GM12878 (cell line): ENCODE measurements at regions not wholly inside any gene's neighbourhood (a gene's known extent, or its start where the extent isn't known, plus 50 kb on each side); places are given as distances from the start of the nearest gene placed in this dataset.

ENCODE experiments used
- ATAC-seq: fragments of 200-7000 bp; cut with Tn5 transposase; 3 replicates; pipeline ENCODE4 v1.9.1; 2020; ENCODE audit warnings: mild to moderate bottlenecking, moderate library complexity
- BruUV-seq: library from RNA; stranded (reverse); fragments of 400-500 nt; replicated peaks from 2 replicates; lab custom pipeline; 2021; lab: Mats Ljungman, UMichigan
- CTCF ChIA-PET: fragments of 300-600 bp; sonication (Branson Sonifier 250); formaldehyde crosslinking; extraction: SDS; loops from one replicate; lab custom pipeline; 2021; ENCODE audit warnings: inconsistent platforms; lab: Yijun Ruan, JAX
- POLR2A ChIA-PET: fragments of 350-600 bp; formaldehyde crosslinking; extraction: SDS; loops from one replicate; lab custom pipeline; 2021; ENCODE audit warnings: inconsistent platforms; lab: Charles Lee
- RAD21 ChIA-PET: fragments of 300-600 bp; sonication (Branson Sonifier 250); formaldehyde crosslinking; loops from one replicate; lab custom pipeline; 2023; ENCODE audit warnings: antibody characterized with exemption; ENCODE audit not compliant: unreplicated experiment; lab: Charles Lee
- SMC1A ChIA-PET: fragments of 300-600 bp; sonication (Branson Sonifier 250); formaldehyde crosslinking; loops from one replicate; lab custom pipeline; 2023; ENCODE audit not compliant: unreplicated experiment, uncharacterized antibody; lab: Charles Lee
- DNase-seq: peaks from one replicate; pipeline ENCODE4 v3.0.0-alpha.2; 2011; ENCODE audit warnings: low read depth, low spot score
- FAIRE-seq: peaks from 3 replicates; lab custom pipeline; 2011; peaks lifted over from hg19 to GRCh38; lab: Jason Lieb, UNC
- H2AFZ ChIP-seq: 2 replicates; pipeline ENCODE4 v1.6.0; 2011; ENCODE audit warnings: low read depth, low read length, control low read depth; ENCODE audit not compliant: control insufficient read depth
- H3K27ac ChIP-seq: 2 replicates; pipeline ENCODE4 v1.5.1; 2011; ENCODE audit warnings: control low read depth; ENCODE audit not compliant: control insufficient read depth, insufficient read depth
- H3K27me3 ChIP-seq, 2 experiments: replicated peaks in 1 of 2; 2 replicates each; pipeline versions ENCODE4 v1.6.0 to v1.6.1; 2011; ENCODE audit warnings: low read length in 1 of 2; ENCODE audit not compliant: control insufficient read depth in 2 of 2, insufficient read depth in 2 of 2
- H3K36me3 ChIP-seq, 2 experiments: 2 replicates each; pipeline ENCODE4 v1.5.1; 2011; ENCODE audit warnings: low read length in 1 of 2; ENCODE audit not compliant: control insufficient read depth in 2 of 2, insufficient read depth in 2 of 2
- H3K4me1 ChIP-seq: 2 replicates; pipeline ENCODE4 v1.6.1; 2011; ENCODE audit warnings: mild to moderate bottlenecking, low read length, moderate library complexity, mixed read lengths; ENCODE audit not compliant: control insufficient read depth, insufficient read depth
- H3K4me2 ChIP-seq: 2 replicates; pipeline ENCODE4 v1.6.0; 2011; ENCODE audit warnings: control low read depth; ENCODE audit not compliant: control insufficient read depth, insufficient read depth
- H3K4me3 ChIP-seq: fragments of 200-600 bp; sonication (generic); 2 replicates; pipeline ENCODE4 v1.5.1; 2016
- H3K79me2 ChIP-seq: 2 replicates; pipeline ENCODE4 v1.6.0; 2011; ENCODE audit warnings: low read length; ENCODE audit not compliant: control insufficient read depth, insufficient read depth
- H3K9ac ChIP-seq: 2 replicates; pipeline ENCODE4 v1.8.0; 2011; ENCODE audit warnings: low read length, control low read depth, mixed read lengths; ENCODE audit not compliant: control insufficient read depth, insufficient read depth
- H3K9me3 ChIP-seq: replicated peaks from 3 replicates; pipeline ENCODE4 v1.5.1; 2011; ENCODE audit warnings: mild to moderate bottlenecking, low read length; ENCODE audit not compliant: control insufficient read depth, insufficient read depth
- H4K20me1 ChIP-seq: 2 replicates; pipeline ENCODE4 v1.6.0; 2011; ENCODE audit not compliant: control insufficient read depth, insufficient read depth
- ASH2L ChIP-seq: fragments of 300-600, 200-600 bp; sonication (generic); IDR thresholded peaks from 2 replicates; pipeline ENCODE4 v1.6.1; 2017; ENCODE audit warnings: low read depth, mild to moderate bottlenecking, borderline replicate concordance
- CHD4 ChIP-seq: fragments of 200-600 bp; sonication (generic); IDR thresholded peaks from 2 replicates; pipeline ENCODE4 v1.6.1; 2016; ENCODE audit warnings: mild to moderate bottlenecking
- ESRRA ChIP-seq: IDR thresholded peaks from 2 replicates; pipeline ENCODE4 v1.6.1; 2012; ENCODE audit warnings: mild to moderate bottlenecking, low read length, improper control_type of control experiment
- JUND ChIP-seq: IDR thresholded peaks from 2 replicates; pipeline ENCODE4 v1.6.1; 2012; ENCODE audit warnings: low read depth, mild to moderate bottlenecking, low read length, improper control_type of control experiment, moderate library complexity
- KDM1A ChIP-seq: fragments of 200-600 bp; sonication (generic); IDR thresholded peaks from 2 replicates; pipeline ENCODE4 v1.6.1; 2016; ENCODE audit warnings: borderline replicate concordance
- MEF2A ChIP-seq: IDR thresholded peaks from 2 replicates; pipeline ENCODE4 v1.6.1; 2011; ENCODE audit warnings: low read depth, mild to moderate bottlenecking, low read length, moderate library complexity; ENCODE audit not compliant: insufficient read depth
- NBN ChIP-seq: fragments of 450-650 bp; IDR thresholded peaks from 2 replicates; pipeline ENCODE4 v1.6.1; 2016
- PRDM15 ChIP-seq: fragments of 450-650 bp; formaldehyde crosslinking; IDR thresholded peaks from 2 replicates; pipeline ENCODE4 v1.4.0; 2020; ENCODE audit warnings: mild to moderate bottlenecking, moderate library complexity
- RAD21 ChIP-seq: IDR thresholded peaks from 2 replicates; pipeline ENCODE4 v1.6.1; 2011; ENCODE audit warnings: mild to moderate bottlenecking, low read depth, low read length, moderate library complexity; ENCODE audit not compliant: insufficient read depth
- RAD51 ChIP-seq: fragments of 450-650 bp; IDR thresholded peaks from 2 replicates; pipeline ENCODE4 v1.6.1; 2016; ENCODE audit warnings: moderate library complexity, mild to moderate bottlenecking, inconsistent platforms
- SREBF1 ChIP-seq: IDR thresholded peaks from 2 replicates; pipeline ENCODE4 v1.6.1; 2012; ENCODE audit warnings: mild to moderate bottlenecking, low read length
- TAF1 ChIP-seq: IDR thresholded peaks from 2 replicates; pipeline ENCODE4 v1.6.1; 2011; ENCODE audit warnings: mild to moderate bottlenecking, low read depth, low read length, borderline replicate concordance
- TCF7 ChIP-seq: IDR thresholded peaks from 2 replicates; pipeline ENCODE4 v1.6.1; 2014; ENCODE audit warnings: antibody characterized with exemption, borderline replicate concordance
- ZBTB4 ChIP-seq: fragments of 450-650 bp; formaldehyde crosslinking; IDR thresholded peaks from 2 replicates; pipeline ENCODE4 v1.4.0; 2022; ENCODE audit warnings: mild to moderate bottlenecking, moderate library complexity
- WGBS: methylation state at CpG from one replicate; pipeline ENCODE4 v1.1.6; 2016; ENCODE audit warnings: low lambda C conversion rate; ENCODE audit not compliant: insufficient replicate concordance, insufficient coverage; ENCODE audit errors: missing lambda C conversion rate; 5-methylcytosine and 5-hydroxymethylcytosine counted together
- in situ Hi-C: fragments of 300-500 bp; cut with MboI; formaldehyde crosslinking; loops from 9 replicates; pipeline ENCODE4 v1.14.3; 2018; ENCODE audit warnings: mixed read lengths
- intact Hi-C: fragments of 100-400 bp; cut with micrococcal nuclease; formaldehyde crosslinking; loops from one replicate; pipeline ENCODE4 v1.14.2; 2022; ENCODE audit not compliant: unreplicated experiment
- TF ChIP-seq, protein P1 (sequence below): fragments of 450-650 bp; IDR thresholded peaks from 2 replicates; pipeline ENCODE4 v1.6.1; 2017; ENCODE audit warnings: mild to moderate bottlenecking, moderate library complexity

DNA sequence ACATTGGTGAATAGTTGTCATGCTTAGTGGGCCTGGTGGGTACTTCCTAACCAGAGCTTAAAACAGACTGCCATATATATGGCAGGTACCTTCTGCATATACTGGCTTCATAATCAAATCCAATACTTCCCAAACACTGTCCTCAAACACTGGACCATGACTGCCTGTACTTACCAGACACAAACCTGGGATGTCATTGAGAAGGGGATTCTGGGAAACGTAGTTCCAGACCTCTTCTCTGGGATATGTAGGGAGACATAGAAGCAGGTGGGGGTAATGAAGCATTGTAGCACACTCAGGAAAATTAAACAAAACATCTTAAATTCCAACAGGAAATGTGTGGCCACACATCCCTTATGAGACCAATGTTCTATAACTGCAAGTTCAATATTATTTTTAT, 76.5 kb upstream of the ADAMTS5 start:
- in situ Hi-C loops: no loop called here
- FAIRE-seq: no peak
- TF ChIP-seq TCF7 (no peak), TAF1 (no peak), ESRRA (no peak), SREBF1 (no peak), NBN (no peak), RAD51 (no peak), PRDM15 (no peak), MEF2A (no peak), RAD21 (no peak), ASH2L (no peak), KDM1A (no peak), ZBTB4 (CRISPR knock-in tag) (no peak), CHD4 (no peak), JUND (no peak)
- TF ChIP-seq, protein P1, sequence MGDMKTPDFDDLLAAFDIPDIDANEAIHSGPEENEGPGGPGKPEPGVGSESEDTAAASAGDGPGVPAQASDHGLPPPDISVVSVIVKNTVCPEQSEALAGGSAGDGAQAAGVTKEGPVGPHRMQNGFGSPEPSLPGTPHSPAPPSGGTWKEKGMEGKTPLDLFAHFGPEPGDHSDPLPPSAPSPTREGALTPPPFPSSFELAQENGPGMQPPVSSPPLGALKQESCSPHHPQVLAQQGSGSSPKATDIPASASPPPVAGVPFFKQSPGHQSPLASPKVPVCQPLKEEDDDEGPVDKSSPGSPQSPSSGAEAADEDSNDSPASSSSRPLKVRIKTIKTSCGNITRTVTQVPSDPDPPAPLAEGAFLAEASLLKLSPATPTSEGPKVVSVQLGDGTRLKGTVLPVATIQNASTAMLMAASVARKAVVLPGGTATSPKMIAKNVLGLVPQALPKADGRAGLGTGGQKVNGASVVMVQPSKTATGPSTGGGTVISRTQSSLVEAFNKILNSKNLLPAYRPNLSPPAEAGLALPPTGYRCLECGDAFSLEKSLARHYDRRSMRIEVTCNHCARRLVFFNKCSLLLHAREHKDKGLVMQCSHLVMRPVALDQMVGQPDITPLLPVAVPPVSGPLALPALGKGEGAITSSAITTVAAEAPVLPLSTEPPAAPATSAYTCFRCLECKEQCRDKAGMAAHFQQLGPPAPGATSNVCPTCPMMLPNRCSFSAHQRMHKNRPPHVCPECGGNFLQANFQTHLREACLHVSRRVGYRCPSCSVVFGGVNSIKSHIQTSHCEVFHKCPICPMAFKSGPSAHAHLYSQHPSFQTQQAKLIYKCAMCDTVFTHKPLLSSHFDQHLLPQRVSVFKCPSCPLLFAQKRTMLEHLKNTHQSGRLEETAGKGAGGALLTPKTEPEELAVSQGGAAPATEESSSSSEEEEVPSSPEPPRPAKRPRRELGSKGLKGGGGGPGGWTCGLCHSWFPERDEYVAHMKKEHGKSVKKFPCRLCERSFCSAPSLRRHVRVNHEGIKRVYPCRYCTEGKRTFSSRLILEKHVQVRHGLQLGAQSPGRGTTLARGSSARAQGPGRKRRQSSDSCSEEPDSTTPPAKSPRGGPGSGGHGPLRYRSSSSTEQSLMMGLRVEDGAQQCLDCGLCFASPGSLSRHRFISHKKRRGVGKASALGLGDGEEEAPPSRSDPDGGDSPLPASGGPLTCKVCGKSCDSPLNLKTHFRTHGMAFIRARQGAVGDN: no peak

More for the DNA sequence above, 76.5 kb upstream of the ADAMTS5 start:
- H3K27ac ChIP-seq: no peak overlapping the region
- no peaks in the 10 kb centered on the region for H3K9me3 ChIP-seq
- no peak overlapping the region for H3K4me2 ChIP-seq
- ATAC-seq (no peak), DNase-seq (no peak)
- H3K4me3 ChIP-seq: no peak overlapping the region
- H4K20me1 ChIP-seq: no peaks in the 10 kb centered on the region
- ChIA-PET RAD21 (no interaction called here), SMC1A (no interaction called here), POLR2A (no interaction called here), CTCF (no interaction called here)
- no peaks in the 10 kb centered on the region for H3K4me1 ChIP-seq
- intact Hi-C loops: no loop called here
- no peak overlapping the region for H2AFZ ChIP-seq
- H3K36me3 ChIP-seq: no peaks in the 10 kb centered on the region
- 0% methylated on average over 1 of the region's 1 CpG for whole genome bisulfite sequencing
- H3K9ac ChIP-seq: no peak overlapping the region
- no TSS peak for BruUV-seq
- no peaks in the 10 kb centered on the region for H3K27me3 ChIP-seq
- no peaks in the 10 kb centered on the region for H3K79me2 ChIP-seq
